IMR-90 (cell line): ENCODE measurements at regions not wholly inside any gene's neighbourhood (a gene's known extent, or its start where the extent isn't known, plus 50 kb on each side); places are given as distances from the start of the nearest gene placed in this dataset.

ENCODE experiments used
- ATAC-seq: fragments of 200-7000 bp; cut with Tn5 transposase; 2 replicates; pipeline ENCODE4 v1.9.1; 2020; ENCODE audit warnings: low read depth, mild to moderate bottlenecking, moderate library complexity
- BruUV-seq: library from RNA; stranded (reverse); fragments of 400-500 nt; replicated peaks from 2 replicates; lab custom pipeline; 2021; lab: Mats Ljungman, UMichigan
- CTCF ChIA-PET: fragments of 300-600 bp; formaldehyde crosslinking; extraction: SDS; loops from one replicate; lab custom pipeline; 2021; ENCODE audit warnings: antibody characterized with exemption; lab: Yijun Ruan, JAX
- POLR2A ChIA-PET: fragments of 300-600 bp; sonication (Branson Sonifier 250); formaldehyde crosslinking; loops from one replicate; lab custom pipeline; 2022; ENCODE audit warnings: antibody characterized with exemption; ENCODE audit not compliant: unreplicated experiment; lab: Charles Lee
- DNase-seq: peaks from one replicate; pipeline ENCODE4 v3.0.0; 2013
- H2AFZ ChIP-seq: replicated peaks from 2 replicates; pipeline ENCODE3; 2013; ENCODE audit warnings: low read length, mild to moderate bottlenecking; ENCODE audit not compliant: poor library complexity
- H2AK5ac ChIP-seq: 2 replicates; pipeline ENCODE4 v1.6.1; 2013; ENCODE audit warnings: low read depth, low read length, inconsistent platforms
- H2AK9ac ChIP-seq: replicated peaks from 2 replicates; pipeline ENCODE3; 2013; ENCODE audit warnings: mild to moderate bottlenecking, low read depth, low read length, moderate library complexity; ENCODE audit not compliant: poor library complexity
- H2BK120ac ChIP-seq: 2 replicates; pipeline ENCODE4 v1.6.1; 2013; ENCODE audit warnings: low read depth, low read length, inconsistent platforms
- H2BK15ac ChIP-seq: 3 replicates; pipeline ENCODE4 v1.6.1; 2013; ENCODE audit warnings: low read depth, low read length, inconsistent platforms
- H2BK20ac ChIP-seq: 2 replicates; pipeline ENCODE4 v1.6.1; 2013; ENCODE audit warnings: low read depth, mild to moderate bottlenecking, inconsistent platforms, low read length, moderate library complexity
- H2BK5ac ChIP-seq: 2 replicates; pipeline ENCODE4 v1.6.1; 2013; ENCODE audit warnings: mild to moderate bottlenecking, low read depth, low read length, inconsistent platforms; ENCODE audit not compliant: poor library complexity, severe bottlenecking
- H3K14ac ChIP-seq: replicated peaks from 2 replicates; pipeline ENCODE4 v1.6.1; 2013; ENCODE audit warnings: low read depth, low read length, inconsistent platforms
- H3K18ac ChIP-seq: 2 replicates; pipeline ENCODE4 v1.6.1; 2013; ENCODE audit warnings: low read depth, low read length, control low read depth
- H3K23ac ChIP-seq: 2 replicates; pipeline ENCODE4 v1.6.1; 2013; ENCODE audit warnings: low read depth, low read length, inconsistent platforms
- H3K27ac ChIP-seq: 2 replicates; pipeline ENCODE4 v1.5.1; 2013; ENCODE audit warnings: mild to moderate bottlenecking, control low read depth, low read length; ENCODE audit not compliant: insufficient read depth
- H3K27me3 ChIP-seq: 2 replicates; pipeline ENCODE4 v1.6.1; 2013; ENCODE audit warnings: low read length; ENCODE audit not compliant: control insufficient read depth, insufficient read depth
- H3K36me3 ChIP-seq: 2 replicates; pipeline ENCODE4 v1.6.1; 2013; ENCODE audit warnings: low read length, mixed read lengths; ENCODE audit not compliant: control insufficient read depth, insufficient read depth
- H3K4ac ChIP-seq: 2 replicates; pipeline ENCODE4 v1.6.1; 2013; ENCODE audit warnings: low read depth, low read length, inconsistent platforms
- H3K4me1 ChIP-seq: 2 replicates; pipeline ENCODE4 v1.6.1; 2013; ENCODE audit warnings: low read length, mixed read lengths; ENCODE audit not compliant: control insufficient read depth, insufficient read depth
- H3K4me2 ChIP-seq: 2 replicates; pipeline ENCODE4 v1.6.1; 2013; ENCODE audit warnings: low read depth, mild to moderate bottlenecking, control low read depth, low read length, moderate library complexity
- H3K4me3 ChIP-seq: 2 replicates; pipeline ENCODE4 v1.5.1; 2013; ENCODE audit warnings: low read depth, mild to moderate bottlenecking, control low read depth, low read length, moderate library complexity; ENCODE audit not compliant: insufficient read depth
- H3K56ac ChIP-seq: 2 replicates; pipeline ENCODE4 v1.6.1; 2013; ENCODE audit warnings: low read length, inconsistent platforms; ENCODE audit not compliant: insufficient read depth; ENCODE audit errors: extremely low read depth
- H3K79me1 ChIP-seq, 2 experiments: 2 replicates each; pipeline ENCODE4 v1.6.1; 2013; ENCODE audit warnings: low read length in 2 of 2, inconsistent platforms in 1 of 2, low read depth in 1 of 2
- H3K9ac ChIP-seq: 2 replicates; pipeline ENCODE4 v1.6.1; 2013; ENCODE audit warnings: low read depth, low read length, control low read depth
- H3K9me1 ChIP-seq: 2 replicates; pipeline ENCODE4 v1.6.1; 2013; ENCODE audit warnings: low read length, inconsistent platforms; ENCODE audit not compliant: insufficient read depth
- H3K9me3 ChIP-seq: 2 replicates; pipeline ENCODE4 v1.6.1; 2013; ENCODE audit warnings: low read length; ENCODE audit not compliant: control insufficient read depth, insufficient read depth
- H4K20me1 ChIP-seq: 2 replicates; pipeline ENCODE4 v1.6.1; 2013; ENCODE audit warnings: low read length, inconsistent platforms; ENCODE audit not compliant: insufficient read depth
- H4K5ac ChIP-seq: 2 replicates; pipeline ENCODE4 v1.6.1; 2013; ENCODE audit warnings: mild to moderate bottlenecking, low read depth, low read length, control low read depth
- H4K8ac ChIP-seq, 2 experiments: 2 replicates each; pipeline ENCODE4 v1.6.1; 2013; ENCODE audit warnings: low read depth in 2 of 2, low read length in 2 of 2, control low read depth in 1 of 2, inconsistent platforms in 1 of 2
- H4K91ac ChIP-seq: 2 replicates; pipeline ENCODE4 v1.6.1; 2013; ENCODE audit warnings: low read depth, low read length, inconsistent platforms; ENCODE audit not compliant: insufficient read depth
- RAD21 ChIP-seq: IDR thresholded peaks from 2 replicates; pipeline ENCODE4 v1.6.1; 2012; ENCODE audit warnings: low read length, improper control_type of control experiment
- SMC3 ChIP-seq: fragments of 150-350 bp; IDR thresholded peaks from 2 replicates; pipeline ENCODE4 v1.6.1; 2016; ENCODE audit warnings: low read depth, mild to moderate bottlenecking, antibody characterized with exemption, low read length, moderate library complexity
- WGBS, 2 experiments: methylation state at CpG; one replicate each; pipeline versions ENCODE4 v1.1.5 to v1.1.7; 2013; ENCODE audit warnings: missing lambda C conversion rate in 2 of 2; ENCODE audit not compliant: insufficient read length in 1 of 2; ENCODE audit errors: extremely low coverage in 2 of 2; 5-methylcytosine and 5-hydroxymethylcytosine counted together
- dilution Hi-C: fragments of 300-500 bp; cut with HindIII; formaldehyde crosslinking; loops from one replicate; pipeline ENCODE4 v1.14.3; 2018; ENCODE audit warnings: low sequenced_read_pairs; ENCODE audit not compliant: unreplicated experiment
- in situ Hi-C: fragments of 300-500 bp; cut with MboI; formaldehyde crosslinking; loops from 3 replicates; pipeline ENCODE4 v1.14.3; 2019; ENCODE audit warnings: low sequenced_read_pairs, inconsistent platforms, mixed read lengths
- intact Hi-C: fragments of 100-400 bp; cut with micrococcal nuclease; formaldehyde crosslinking; loops from 2 replicates; pipeline ENCODE4 v1.10.0; 2022

- H2AK9ac ChIP-seq, result no peak overlapping the region
- H3K79me1 ChIP-seq, result no peaks in the 10 kb centered on the region
- no peaks in the 10 kb centered on the region for H3K9me3 ChIP-seq
- in situ Hi-C loops, result no loop called here
- no peak for TF ChIP-seq SMC3
- TF ChIP-seq RAD21, result no peak
- H3K4me3 ChIP-seq, result no peak overlapping the region
- no peaks in the 10 kb centered on the region for H4K20me1 ChIP-seq
- BruUV-seq, result no TSS peak
- no peak overlapping the region for H2BK120ac ChIP-seq
- H3K4me1 ChIP-seq, result no peaks in the 10 kb centered on the region
- H2AK5ac ChIP-seq, result no peak overlapping the region
- no peak overlapping the region for H3K27ac ChIP-seq
- no peak overlapping the region for H4K8ac ChIP-seq
- H3K14ac ChIP-seq, result no peak overlapping the region
- H3K4ac ChIP-seq, result no peak overlapping the region
- H2BK20ac ChIP-seq, result no peak overlapping the region
- no peak overlapping the region for H4K5ac ChIP-seq
- no peak overlapping the region for H2BK15ac ChIP-seq
- H2BK5ac ChIP-seq, result no peak overlapping the region
- H3K23ac ChIP-seq, result no peak overlapping the region
- no peak overlapping the region for H3K9ac ChIP-seq
- POLR2A ChIA-PET, result no interaction called here
- H3K9me1 ChIP-seq, result no peaks in the 10 kb centered on the region
- H2AFZ ChIP-seq, result no peak overlapping the region
- ATAC-seq, result no peak
- H3K4me2 ChIP-seq, result no peak overlapping the region
- H3K18ac ChIP-seq, result no peak overlapping the region
- no peak for DNase-seq
- no peak overlapping the region for H3K56ac ChIP-seq
- intact Hi-C loops, result no loop called here
- no CpG with 5 or more reads among the region's 2 CpGs for WGBS, 2 experiments
- no peak overlapping the region for H4K91ac ChIP-seq
- dilution Hi-C loops, result no loop called here
- no peaks in the 10 kb centered on the region for H3K27me3 ChIP-seq
- CTCF ChIA-PET, result no interaction called here
- H3K36me3 ChIP-seq, result no peaks in the 10 kb centered on the region
Measured at GRCh38 chr5:30001826-30002225, 1191.7 kb upstream of the CDH6 start.
